CD4-positive, alpha-beta T cell (primary cell): ENCODE measurements at regions not wholly inside any gene's neighbourhood (a gene's known extent, or its start where the extent isn't known, plus 50 kb on each side); places are given as distances from the start of the nearest gene placed in this dataset.

Experiments used
- ATAC-seq: fragments of 200-7000 bp; cut with Tn5 transposase; one replicate; pipeline ENCODE4 v1.10.0; 2022; ENCODE audit warnings: mild to moderate bottlenecking; ENCODE audit not compliant: poor library complexity
- CTCF ChIA-PET: fragments of 350-600 bp; sonication (Branson Sonifier 250); formaldehyde crosslinking; loops from one replicate; lab custom pipeline; 2021; ENCODE audit warnings: antibody characterized with exemption, inconsistent platforms; lab: Charles Lee
- POLR2A ChIA-PET: fragments of 350-600 bp; sonication (Branson Sonifier 250); formaldehyde crosslinking; loops from one replicate; lab custom pipeline; 2021; ENCODE audit warnings: antibody characterized with exemption, inconsistent platforms; lab: Charles Lee
- DNase-seq, 14 experiments: peaks; one replicate each; pipeline ENCODE4 v3.0.0-alpha.2; 2013 to 2020; ENCODE audit warnings: mixed read lengths in 2 of 14
- H3K27ac ChIP-seq, 2 donors: one replicate each; pipeline versions ENCODE4 v1.5.1 to v1.7.0; 2013; ENCODE audit warnings: low read length in 2 of 2, low read depth in 1 of 2, mild to moderate bottlenecking in 1 of 2
- H3K27me3 ChIP-seq, 2 experiments: 1 replicate in 1 of 2; 2 replicates in 1 of 2; pipeline versions ENCODE4 v1.6.1 to v1.7.0; 2013; ENCODE audit warnings: low read length in 2 of 2, control low read depth in 1 of 2, mild to moderate bottlenecking in 1 of 2, moderate library complexity in 1 of 2; ENCODE audit not compliant: insufficient read depth in 2 of 2, control insufficient read depth in 1 of 2
- H3K36me3 ChIP-seq: one replicate; pipeline ENCODE4 v1.6.1; 2013; ENCODE audit warnings: low read length, control low read depth; ENCODE audit not compliant: insufficient read depth
- H3K4me1 ChIP-seq: one replicate; pipeline ENCODE4 v1.6.1; 2013; ENCODE audit warnings: low read length, control low read depth; ENCODE audit not compliant: insufficient read depth
- H3K4me3 ChIP-seq: one replicate; pipeline ENCODE4 v1.5.1; 2013; ENCODE audit warnings: mild to moderate bottlenecking, low read length, moderate library complexity
- H3K9me3 ChIP-seq, 2 experiments: 1 replicate in 1 of 2; 2 replicates in 1 of 2; pipeline versions ENCODE4 v1.6.1 to v1.7.0; 2013; ENCODE audit warnings: low read length in 2 of 2, mild to moderate bottlenecking in 2 of 2, control low read depth in 1 of 2, moderate library complexity in 1 of 2; ENCODE audit not compliant: control insufficient read depth in 1 of 2, insufficient read depth in 1 of 2
- H3K27ac Mint-ChIP-seq: one replicate; pipeline ENCODE4 v1.8.0; 2020; ENCODE audit warnings: mixed read lengths
- H3K27me3 Mint-ChIP-seq: one replicate; pipeline ENCODE4 v1.8.0; 2021; ENCODE audit warnings: mixed read lengths
- H3K36me3 Mint-ChIP-seq: one replicate; pipeline ENCODE4 v1.8.0; 2021; ENCODE audit warnings: low read depth, mixed read lengths
- H3K4me1 Mint-ChIP-seq: one replicate; pipeline ENCODE4 v1.8.0; 2021; ENCODE audit warnings: low read depth, mixed read lengths
- H3K4me3 Mint-ChIP-seq: one replicate; pipeline ENCODE4 v1.8.0; 2020; ENCODE audit warnings: mild to moderate bottlenecking, mixed read lengths
- H3K9me3 Mint-ChIP-seq: one replicate; pipeline ENCODE4 v1.8.0; 2020; ENCODE audit warnings: mixed read lengths
- CTCF ChIP-seq: fragments of 200-600 bp; IDR thresholded peaks from one replicate; pipeline ENCODE4 v1.8.0; 2022; ENCODE audit warnings: antibody characterized with exemption, mild to moderate bottlenecking
- intact Hi-C, 2 experiments: fragments of 100-400 bp; cut with DNase I in 1 of 2; cut with micrococcal nuclease in 1 of 2; formaldehyde crosslinking; loops; one replicate each; pipeline versions ENCODE4 v1.15.1 to v1.9.0; 2023 to 2025; cut with DNase I, micrococcal nuclease

GRCh38 chr1:55385402-55386018 lies 170.3 kb upstream of the USP24 start:
- ChIA-PET CTCF (no interaction called here), POLR2A (no interaction called here)
- Mint-ChIP-seq H3K27me3 (no peaks in the 10 kb centered on the region), H3K36me3 (no peaks in the 10 kb centered on the region), H3K4me1 (no peaks in the 10 kb centered on the region), H3K4me3 (no peak overlapping the region), H3K9me3 (peaks cover 4% of the 10 kb centered on the region), H3K27ac (no peak overlapping the region)
- Histone ChIP-seq H3K36me3 (no peaks in the 10 kb centered on the region), H3K4me3 (no peak overlapping the region), H3K9me3 (peaks cover 0 to 6% of the 10 kb centered on the region in 2 experiments), H3K27me3 (no peaks in the 10 kb centered on the region), H3K4me1 (no peaks in the 10 kb centered on the region), H3K27ac (no peak overlapping the region)
- no peak for TF ChIP-seq CTCF
- intact Hi-C loops: no loop called here
- ATAC-seq: no peak
- DNase-seq: no peak

- H3K27me3 Mint-ChIP-seq: no peaks in the 10 kb centered on the region
- no peak overlapping the region for H3K27ac Mint-ChIP-seq
- no peak overlapping the region for H3K27ac ChIP-seq
- POLR2A ChIA-PET: no interaction called here
- intact Hi-C loops: no loop called here
- peaks cover 2% of the 10 kb centered on the region for H3K9me3 Mint-ChIP-seq
- no peaks in the 10 kb centered on the region for H3K4me1 Mint-ChIP-seq
- DNase-seq (no peak), ATAC-seq (no peak)
- CTCF ChIA-PET: no interaction called here
- peaks cover 0 to 6% of the 10 kb centered on the region in 2 experiments for H3K9me3 ChIP-seq
- H3K36me3 ChIP-seq: no peaks in the 10 kb centered on the region
- H3K36me3 Mint-ChIP-seq: no peaks in the 10 kb centered on the region
- H3K4me1 ChIP-seq: no peaks in the 10 kb centered on the region
- TF ChIP-seq CTCF: no peak
- no peaks in the 10 kb centered on the region for H3K27me3 ChIP-seq
- no peak overlapping the region for H3K4me3 Mint-ChIP-seq
- H3K4me3 ChIP-seq: no peak overlapping the region
These were observed 169.5 kb upstream of the USP24 start for GRCh38 chr1:55384637-55385036.

GRCh38 chr1:55382806-55383305 lies 167.7 kb upstream of the USP24 start:
- Histone ChIP-seq H3K27me3 (no peaks in the 10 kb centered on the region), H3K9me3 (peaks cover 0 to 3% of the 10 kb centered on the region in 2 experiments), H3K36me3 (no peaks in the 10 kb centered on the region), H3K4me1 (peaks cover 4% of the 10 kb centered on the region), H3K4me3 (no peak overlapping the region), H3K27ac (no peak overlapping the region)
- Mint-ChIP-seq H3K4me3 (no peak overlapping the region), H3K4me1 (peaks cover 6% of the 10 kb centered on the region), H3K36me3 (no peaks in the 10 kb centered on the region), H3K27me3 (no peaks in the 10 kb centered on the region), H3K9me3 (peaks cover 2% of the 10 kb centered on the region), H3K27ac (no peak overlapping the region)
- POLR2A ChIA-PET: no interaction called here
- intact Hi-C loops: no loop called here
- ATAC-seq (no peak), DNase-seq (no peak)
- TF ChIP-seq CTCF: no peak
- CTCF ChIA-PET: no interaction called here
